Upper lobe of left lung (tissue), 4 donors: ENCODE measurements at regions not wholly inside any gene's neighbourhood (a gene's known extent, or its start where the extent isn't known, plus 50 kb on each side); places are given as distances from the start of the nearest gene placed in this dataset.

ENCODE experiments used
- POLR2AphosphoS5 ChIP-seq, 2 donors: sonication (generic); formaldehyde crosslinking; IDR thresholded peaks; one replicate each; pipeline ENCODE4 v1.5.1; 2017; ENCODE audit warnings: antibody characterized with exemption in 2 of 2
- TF ChIP-seq, protein P1 (sequence below), 6 experiments: fragments of 450-650 bp in 4 of 6; fragments of 200-600 bp in 2 of 6; sonication (generic) in 2 of 6; IDR thresholded peaks; one replicate each; pipeline ENCODE4 v1.5.1; 2016 to 2019; ENCODE audit warnings: antibody characterized with exemption in 6 of 6

DNA sequence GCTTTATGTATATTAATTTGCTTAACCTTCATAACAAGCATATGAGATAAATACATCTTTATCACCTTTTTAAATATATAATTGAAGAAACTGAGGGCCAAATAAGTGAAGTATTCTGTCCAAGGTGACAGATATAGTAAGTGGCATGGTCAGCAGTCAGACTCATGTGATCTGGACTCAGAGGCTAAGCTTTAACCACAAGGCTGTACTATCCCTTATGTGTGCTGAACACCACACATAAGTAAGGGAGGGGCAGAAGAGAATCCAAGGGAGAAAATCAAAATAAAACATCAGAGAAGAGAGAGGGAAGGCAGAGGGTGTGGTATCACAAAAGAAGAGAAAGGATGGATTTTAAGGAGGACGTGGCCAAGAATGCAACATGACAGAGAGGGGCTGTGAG, 348.4 kb downstream of the EFNB2 start:
- TF ChIP-seq, protein P1, sequence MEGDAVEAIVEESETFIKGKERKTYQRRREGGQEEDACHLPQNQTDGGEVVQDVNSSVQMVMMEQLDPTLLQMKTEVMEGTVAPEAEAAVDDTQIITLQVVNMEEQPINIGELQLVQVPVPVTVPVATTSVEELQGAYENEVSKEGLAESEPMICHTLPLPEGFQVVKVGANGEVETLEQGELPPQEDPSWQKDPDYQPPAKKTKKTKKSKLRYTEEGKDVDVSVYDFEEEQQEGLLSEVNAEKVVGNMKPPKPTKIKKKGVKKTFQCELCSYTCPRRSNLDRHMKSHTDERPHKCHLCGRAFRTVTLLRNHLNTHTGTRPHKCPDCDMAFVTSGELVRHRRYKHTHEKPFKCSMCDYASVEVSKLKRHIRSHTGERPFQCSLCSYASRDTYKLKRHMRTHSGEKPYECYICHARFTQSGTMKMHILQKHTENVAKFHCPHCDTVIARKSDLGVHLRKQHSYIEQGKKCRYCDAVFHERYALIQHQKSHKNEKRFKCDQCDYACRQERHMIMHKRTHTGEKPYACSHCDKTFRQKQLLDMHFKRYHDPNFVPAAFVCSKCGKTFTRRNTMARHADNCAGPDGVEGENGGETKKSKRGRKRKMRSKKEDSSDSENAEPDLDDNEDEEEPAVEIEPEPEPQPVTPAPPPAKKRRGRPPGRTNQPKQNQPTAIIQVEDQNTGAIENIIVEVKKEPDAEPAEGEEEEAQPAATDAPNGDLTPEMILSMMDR (IDR thresholded peaks at IDR 0.05) = no peak
- no peak for TF ChIP-seq POLR2AphosphoS5 (IDR thresholded peaks at IDR 0.05)
